Tibial nerve (tissue), 3 donors: ENCODE measurements at regions not wholly inside any gene's neighbourhood (a gene's known extent, or its start where the extent isn't known, plus 50 kb on each side); places are given as distances from the start of the nearest gene placed in this dataset.

ENCODE experiments used
- POLR2A ChIP-seq, 2 donors: fragments of 450-650 bp; IDR thresholded peaks; one replicate each; pipeline ENCODE4 v1.6.1; 2017; ENCODE audit warnings: antibody characterized with exemption in 2 of 2, mild to moderate bottlenecking in 2 of 2, moderate library complexity in 2 of 2
- TF ChIP-seq, protein P1 (sequence below), 5 experiments: fragments of 200-600 bp in 3 of 5; fragments of 450-650 bp in 2 of 5; sonication (generic) in 3 of 5; IDR thresholded peaks; one replicate each; pipeline ENCODE4 v1.5.1; 2016 to 2019; ENCODE audit warnings: antibody characterized with exemption in 5 of 5, mild to moderate bottlenecking in 3 of 5, moderate library complexity in 2 of 5

DNA sequence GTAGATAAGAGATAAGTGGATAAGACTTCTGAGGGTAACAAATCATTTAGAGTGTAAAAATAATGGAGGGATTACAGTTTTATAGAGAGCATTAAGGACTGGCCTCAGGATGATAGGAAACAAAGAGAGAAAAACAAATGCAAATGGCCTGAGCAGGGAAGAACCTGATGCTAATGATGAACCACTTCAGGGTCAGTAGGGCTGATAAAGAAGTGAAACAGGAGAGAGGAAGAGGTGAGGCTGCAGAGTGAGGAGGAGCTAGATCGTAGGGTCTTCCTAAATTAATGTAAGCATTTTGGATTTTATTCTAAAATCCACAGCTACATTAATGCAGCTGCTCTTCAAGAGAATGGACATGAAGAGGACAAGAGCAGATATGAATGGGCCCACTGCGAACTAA lies 698.0 kb upstream of the MEF2C start:
- TF ChIP-seq, protein P1, sequence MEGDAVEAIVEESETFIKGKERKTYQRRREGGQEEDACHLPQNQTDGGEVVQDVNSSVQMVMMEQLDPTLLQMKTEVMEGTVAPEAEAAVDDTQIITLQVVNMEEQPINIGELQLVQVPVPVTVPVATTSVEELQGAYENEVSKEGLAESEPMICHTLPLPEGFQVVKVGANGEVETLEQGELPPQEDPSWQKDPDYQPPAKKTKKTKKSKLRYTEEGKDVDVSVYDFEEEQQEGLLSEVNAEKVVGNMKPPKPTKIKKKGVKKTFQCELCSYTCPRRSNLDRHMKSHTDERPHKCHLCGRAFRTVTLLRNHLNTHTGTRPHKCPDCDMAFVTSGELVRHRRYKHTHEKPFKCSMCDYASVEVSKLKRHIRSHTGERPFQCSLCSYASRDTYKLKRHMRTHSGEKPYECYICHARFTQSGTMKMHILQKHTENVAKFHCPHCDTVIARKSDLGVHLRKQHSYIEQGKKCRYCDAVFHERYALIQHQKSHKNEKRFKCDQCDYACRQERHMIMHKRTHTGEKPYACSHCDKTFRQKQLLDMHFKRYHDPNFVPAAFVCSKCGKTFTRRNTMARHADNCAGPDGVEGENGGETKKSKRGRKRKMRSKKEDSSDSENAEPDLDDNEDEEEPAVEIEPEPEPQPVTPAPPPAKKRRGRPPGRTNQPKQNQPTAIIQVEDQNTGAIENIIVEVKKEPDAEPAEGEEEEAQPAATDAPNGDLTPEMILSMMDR (IDR thresholded peaks at IDR 0.05), result no peak
- no peak for TF ChIP-seq POLR2A (IDR thresholded peaks at IDR 0.05)
